Mammary epithelial cell (primary cell): ENCODE measurements at regions not wholly inside any gene's neighbourhood (a gene's known extent, or its start where the extent isn't known, plus 50 kb on each side); places are given as distances from the start of the nearest gene placed in this dataset.

Experiments used
- CTCF ChIP-seq, 2 donors: IDR thresholded peaks in 1 of 2; conservative IDR thresholded peaks in 1 of 2; 2 replicates each; pipeline ENCODE4 v1.5.1; 2011 to 2012; ENCODE audit warnings: inconsistent platforms in 2 of 2, low read length in 2 of 2, mild to moderate bottlenecking in 2 of 2, control low read depth in 1 of 2, low read depth in 1 of 2; ENCODE audit not compliant: insufficient read depth in 1 of 2; ENCODE audit errors: extremely low read depth in 1 of 2
- EZH2 ChIP-seq: IDR thresholded peaks from 2 replicates; pipeline ENCODE4 v1.6.1; 2012; ENCODE audit warnings: low read length, inconsistent platforms, borderline replicate concordance

DNA sequence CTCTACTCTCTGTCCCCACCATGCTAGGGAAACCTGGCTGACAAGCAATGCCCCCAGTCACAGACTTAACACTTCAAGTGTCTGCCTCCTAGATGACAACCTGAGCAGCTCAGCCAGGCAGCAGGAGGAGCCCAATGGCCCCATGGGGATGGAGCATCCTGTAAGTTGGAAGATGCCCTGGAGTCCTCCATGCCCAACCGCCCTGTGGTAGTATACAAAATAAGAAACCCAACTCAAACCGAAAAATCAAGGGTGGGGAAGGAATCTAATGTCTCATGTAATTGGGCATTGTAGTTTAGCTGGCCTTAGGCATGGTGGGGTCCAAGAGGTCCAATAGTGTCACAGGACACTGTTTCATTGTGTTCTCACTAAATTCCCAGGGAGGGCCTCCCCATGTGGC lies 104.0 kb downstream of the AIPL1 start:
- TF ChIP-seq CTCF (conservative IDR thresholded peaks at IDR 0.05 in 1 of 2, IDR thresholded peaks at IDR 0.05 in 1 of 2; ENCODE audit: extremely low read depth in 1 of 2, insufficient read depth in 1 of 2, low read depth in 1 of 2, low read length in 2 of 2) (no peak), EZH2 (no peak)
